Chondrocyte (in vitro differentiated cells): ENCODE measurements at regions not wholly inside any gene's neighbourhood (a gene's known extent, or its start where the extent isn't known, plus 50 kb on each side); places are given as distances from the start of the nearest gene placed in this dataset.

Experiments
- DNase-seq: peaks from one replicate; pipeline ENCODE4 v3.0.0; 2021; ENCODE audit warnings: mixed read lengths, low spot score
- H3K27ac Mint-ChIP-seq: one replicate; pipeline ENCODE4 v1.8.0; 2021; ENCODE audit warnings: mild to moderate bottlenecking, moderate library complexity, mixed read lengths; ENCODE audit not compliant: unreplicated experiment
- H3K27me3 Mint-ChIP-seq: 2 replicates; pipeline ENCODE4 v1.8.0; 2021; ENCODE audit warnings: low read depth, mixed read lengths
- H3K36me3 Mint-ChIP-seq: 2 replicates; pipeline ENCODE4 v1.8.0; 2021; ENCODE audit warnings: low read depth, mixed read lengths
- H3K4me1 Mint-ChIP-seq: 2 replicates; pipeline ENCODE4 v1.8.0; 2021; ENCODE audit warnings: low read depth, mild to moderate bottlenecking, mixed read lengths
- H3K4me3 Mint-ChIP-seq: one replicate; pipeline ENCODE4 v1.8.0; 2021; ENCODE audit warnings: mild to moderate bottlenecking, moderate library complexity, mixed read lengths; ENCODE audit not compliant: unreplicated experiment
- H3K9me3 Mint-ChIP-seq: 2 replicates; pipeline ENCODE4 v1.8.0; 2021; ENCODE audit warnings: low read depth, mixed read lengths
- TF ChIP-seq, protein P1 (sequence below): fragments of 200-600 bp; sonication (generic); IDR thresholded peaks from 2 replicates; pipeline ENCODE4 v1.5.0; 2021; ENCODE audit warnings: antibody characterized with exemption, mild to moderate bottlenecking, moderate library complexity

DNA sequence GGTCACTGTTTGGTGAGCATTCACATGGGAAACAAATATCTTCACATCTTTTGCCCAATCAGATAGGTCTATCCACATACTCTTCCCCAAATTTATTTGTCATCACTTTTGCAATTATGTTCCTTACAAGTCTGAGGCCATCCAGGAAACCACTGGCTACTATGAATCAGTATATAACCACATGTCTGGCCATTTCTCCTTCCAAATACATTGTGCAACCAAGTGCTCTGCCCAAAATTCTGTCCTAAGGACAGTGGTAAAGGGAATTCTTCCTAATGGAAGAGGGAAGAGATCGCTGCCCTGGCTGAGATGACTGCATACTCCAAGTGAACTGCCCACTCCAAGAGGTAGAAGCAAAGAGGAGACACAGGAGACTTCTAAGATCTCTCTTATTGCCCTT lies 148.9 kb upstream of the MAX start:
- no peak overlapping the region for H3K27ac Mint-ChIP-seq
- TF ChIP-seq, protein P1, sequence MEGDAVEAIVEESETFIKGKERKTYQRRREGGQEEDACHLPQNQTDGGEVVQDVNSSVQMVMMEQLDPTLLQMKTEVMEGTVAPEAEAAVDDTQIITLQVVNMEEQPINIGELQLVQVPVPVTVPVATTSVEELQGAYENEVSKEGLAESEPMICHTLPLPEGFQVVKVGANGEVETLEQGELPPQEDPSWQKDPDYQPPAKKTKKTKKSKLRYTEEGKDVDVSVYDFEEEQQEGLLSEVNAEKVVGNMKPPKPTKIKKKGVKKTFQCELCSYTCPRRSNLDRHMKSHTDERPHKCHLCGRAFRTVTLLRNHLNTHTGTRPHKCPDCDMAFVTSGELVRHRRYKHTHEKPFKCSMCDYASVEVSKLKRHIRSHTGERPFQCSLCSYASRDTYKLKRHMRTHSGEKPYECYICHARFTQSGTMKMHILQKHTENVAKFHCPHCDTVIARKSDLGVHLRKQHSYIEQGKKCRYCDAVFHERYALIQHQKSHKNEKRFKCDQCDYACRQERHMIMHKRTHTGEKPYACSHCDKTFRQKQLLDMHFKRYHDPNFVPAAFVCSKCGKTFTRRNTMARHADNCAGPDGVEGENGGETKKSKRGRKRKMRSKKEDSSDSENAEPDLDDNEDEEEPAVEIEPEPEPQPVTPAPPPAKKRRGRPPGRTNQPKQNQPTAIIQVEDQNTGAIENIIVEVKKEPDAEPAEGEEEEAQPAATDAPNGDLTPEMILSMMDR, result no peak
- no peaks in the 10 kb centered on the region for H3K36me3 Mint-ChIP-seq
- no peaks in the 10 kb centered on the region for H3K27me3 Mint-ChIP-seq
- H3K4me1 Mint-ChIP-seq, result peaks cover 10% of the 10 kb centered on the region
- H3K9me3 Mint-ChIP-seq, result no peaks in the 10 kb centered on the region
- no peak for DNase-seq
- H3K4me3 Mint-ChIP-seq, result no peak overlapping the region

DNA sequence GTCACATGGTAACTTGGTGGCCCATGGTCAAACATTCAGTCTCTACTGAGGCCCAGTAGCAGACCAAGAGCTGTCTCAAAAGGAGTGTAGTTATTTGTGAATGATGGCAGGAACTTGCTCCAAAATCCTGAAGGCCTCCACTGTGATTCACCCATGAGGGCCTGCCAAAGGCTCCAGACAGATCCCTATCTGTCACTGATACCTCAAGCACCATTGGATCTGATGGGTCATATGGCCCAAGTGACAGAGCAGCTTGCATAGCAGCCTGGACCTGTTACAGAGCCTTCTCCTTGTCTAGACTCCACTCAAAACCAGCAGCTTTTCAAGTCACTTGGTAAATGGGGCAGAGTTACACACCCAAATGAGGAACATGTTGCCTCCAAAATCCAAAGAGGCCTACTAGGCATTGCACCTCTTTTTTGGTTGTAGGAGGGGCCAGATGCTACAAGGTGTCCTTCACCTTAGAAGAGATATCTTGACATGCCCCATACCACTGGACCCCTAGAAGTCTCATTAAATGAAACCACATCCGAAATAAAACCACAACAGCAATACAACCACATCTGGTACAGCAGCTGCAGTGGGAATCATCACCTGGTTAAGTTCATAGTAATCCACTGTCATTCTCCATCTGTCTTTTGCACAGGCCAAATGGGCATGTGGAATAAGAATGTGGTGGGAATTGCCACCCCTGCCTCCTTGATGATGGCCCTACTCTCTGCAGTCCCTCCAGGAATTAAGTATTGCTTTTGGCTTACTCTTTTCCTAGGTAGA lies 150.4 kb upstream of the MAX start:
- TF ChIP-seq, protein P1, result no peak
- Mint-ChIP-seq H3K27me3 (no peaks in the 10 kb centered on the region), H3K36me3 (no peaks in the 10 kb centered on the region), H3K27ac (no peak overlapping the region), H3K4me3 (no peak overlapping the region), H3K4me1 (peaks cover 14% of the 10 kb centered on the region), H3K9me3 (no peaks in the 10 kb centered on the region)
- DNase-seq, result no peak

DNA sequence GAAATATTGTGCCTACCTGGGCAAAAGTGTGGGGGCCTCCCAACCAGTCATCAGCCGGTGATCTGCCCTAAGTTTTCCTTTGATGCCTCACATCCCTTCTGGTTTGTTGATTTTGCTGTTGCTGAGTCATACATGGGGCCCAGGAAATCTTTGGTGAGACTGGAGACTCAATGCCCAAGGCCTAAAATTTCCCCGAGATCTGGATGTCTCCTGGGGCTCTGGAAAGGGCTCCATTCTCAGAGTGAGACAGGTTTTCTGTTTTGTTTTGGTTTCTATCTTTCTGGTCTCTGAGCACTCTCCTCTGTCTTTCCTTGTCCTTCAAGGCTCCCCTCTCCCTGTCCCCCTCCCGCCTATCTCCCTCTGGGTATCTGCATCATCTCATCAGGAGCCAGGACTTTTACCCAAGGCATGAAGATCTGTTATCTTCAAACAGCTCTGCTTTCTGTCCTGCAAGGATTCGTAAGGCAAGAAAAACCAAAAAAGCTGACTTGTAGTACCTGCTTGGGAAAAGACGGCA lies 152.8 kb upstream of the MAX start:
- TF ChIP-seq, protein P1, result no peak
- DNase-seq, result no peak
- H3K4me3 Mint-ChIP-seq, result no peak overlapping the region
- H3K27me3 Mint-ChIP-seq, result no peaks in the 10 kb centered on the region
- H3K36me3 Mint-ChIP-seq, result no peaks in the 10 kb centered on the region
- no peaks in the 10 kb centered on the region for H3K9me3 Mint-ChIP-seq
- H3K4me1 Mint-ChIP-seq, result peaks cover 20% of the 10 kb centered on the region
- peak overlapping the region; percentile 20 for H3K27ac Mint-ChIP-seq

DNA sequence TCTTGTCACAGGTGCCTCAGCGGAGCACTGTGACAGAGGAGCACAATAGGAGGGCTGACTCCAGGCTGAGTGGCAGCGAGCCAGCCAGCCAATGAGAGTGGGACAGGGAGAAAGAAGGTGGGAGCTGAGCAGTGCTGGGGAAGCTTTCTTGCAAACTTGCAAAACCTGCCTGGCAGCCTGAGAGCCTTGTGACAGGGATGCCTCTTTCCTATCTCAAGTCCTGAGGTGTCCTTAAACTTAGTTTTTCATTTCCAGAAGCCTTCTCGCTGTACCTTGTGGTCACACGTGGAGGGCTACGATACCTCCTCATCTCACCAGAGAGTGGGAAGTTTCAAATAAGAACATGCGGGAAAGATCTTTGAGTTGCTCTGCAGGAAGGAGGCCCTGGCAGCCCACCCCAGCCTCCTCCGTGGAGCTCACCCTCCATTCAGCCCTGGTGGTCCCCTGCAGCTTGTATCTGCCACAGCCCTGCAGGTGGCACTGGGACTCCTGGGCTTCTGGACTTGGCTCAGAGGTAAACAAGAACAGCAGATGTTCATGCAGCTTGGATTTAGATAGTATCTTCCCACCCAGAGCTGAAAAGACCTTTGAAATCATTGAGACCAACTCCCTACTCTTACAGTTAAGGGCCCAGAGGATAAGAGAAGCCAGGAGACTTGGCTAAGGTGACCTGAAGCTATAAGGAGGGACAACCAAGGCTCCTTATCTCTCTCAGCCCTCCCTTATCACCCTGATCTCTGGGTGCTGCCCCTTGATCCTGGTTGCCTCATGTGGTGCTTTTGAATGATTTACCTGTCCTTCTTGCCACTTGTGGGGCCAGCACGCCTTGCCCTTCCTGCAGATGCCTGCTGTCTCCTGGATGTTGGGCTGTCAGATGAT lies 153.5 kb upstream of the MAX start:
- Mint-ChIP-seq H3K36me3 (no peaks in the 10 kb centered on the region), H3K27me3 (no peaks in the 10 kb centered on the region), H3K4me3 (no peak overlapping the region), H3K27ac (no peak overlapping the region), H3K4me1 (peaks cover 20% of the 10 kb centered on the region), H3K9me3 (no peaks in the 10 kb centered on the region)
- TF ChIP-seq, protein P1, result no peak
- DNase-seq, result no peak

DNA sequence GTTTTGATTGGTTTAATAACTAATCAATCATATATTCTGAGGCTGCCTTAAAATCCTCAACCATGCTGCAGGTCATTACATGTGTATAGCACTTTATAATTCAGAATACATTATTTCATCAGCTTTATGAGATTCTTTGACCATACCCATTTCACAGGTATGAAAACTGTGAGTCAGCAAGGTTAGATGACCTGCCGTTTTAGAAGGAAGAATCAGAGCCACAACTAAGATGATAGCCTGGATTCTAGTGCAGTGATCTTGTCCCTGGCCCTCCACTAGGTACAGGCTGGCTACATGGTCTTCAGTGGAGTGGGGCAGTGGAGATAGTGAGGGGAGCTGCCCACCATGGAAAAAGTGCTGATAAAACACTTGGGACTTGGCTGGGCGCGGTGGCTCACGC lies 154.4 kb upstream of the MAX start:
- Mint-ChIP-seq H3K27ac (no peak overlapping the region), H3K4me1 (peaks cover 20% of the 10 kb centered on the region), H3K4me3 (no peak overlapping the region), H3K36me3 (no peaks in the 10 kb centered on the region), H3K9me3 (no peaks in the 10 kb centered on the region), H3K27me3 (no peaks in the 10 kb centered on the region)
- TF ChIP-seq, protein P1, result no peak
- no peak for DNase-seq
